ENCODE measurements at regions not wholly inside any gene's neighbourhood (a gene's known extent, or its start where the extent isn't known, plus 50 kb on each side); places are given as distances from the start of the nearest gene placed in this dataset.
A peak's percentile ranks its signal among the peaks of the same experiment; 100 is the strongest.

- TF ChIP-seq CTCF (conservative IDR thresholded peaks at IDR 0.05) = no peak
- Mint-ChIP-seq H3K36me3 (peaks cover 29% of the 10 kb centered on the region), H3K27ac (no peak overlapping the region), H3K4me3 (no peak overlapping the region), H3K27me3 (no peaks in the 10 kb centered on the region), H3K9me3 (no peaks in the 10 kb centered on the region), H3K4me1 (ENCODE audit: unreplicated experiment) (peaks cover 6% of the 10 kb centered on the region)
- no peak for DNase-seq (ENCODE audit: extremely low spot score, unreplicated experiment)
These were observed 203.8 kb downstream of the PTPRC start for GRCh38 chr1:198842686-198843085.

GRCh38 chr1:198845271-198845670 lies 206.4 kb downstream of the PTPRC start:
- Mint-ChIP-seq H3K4me3 (no peak overlapping the region), H3K4me1 (ENCODE audit: unreplicated experiment) (peaks cover 18% of the 10 kb centered on the region), H3K9me3 (no peaks in the 10 kb centered on the region), H3K36me3 (peaks cover 22% of the 10 kb centered on the region), H3K27ac (peak overlapping the region; percentile 8), H3K27me3 (no peaks in the 10 kb centered on the region)
- no peak for TF ChIP-seq CTCF (conservative IDR thresholded peaks at IDR 0.05)
- no peak for DNase-seq (ENCODE audit: extremely low spot score, unreplicated experiment)

- Mint-ChIP-seq H3K27ac (no peak overlapping the region), H3K4me3 (no peak overlapping the region), H3K9me3 (no peaks in the 10 kb centered on the region), H3K36me3 (peaks cover 22% of the 10 kb centered on the region), H3K4me1 (ENCODE audit: unreplicated experiment) (peaks cover 18% of the 10 kb centered on the region), H3K27me3 (no peaks in the 10 kb centered on the region)
- DNase-seq (ENCODE audit: extremely low spot score, unreplicated experiment) = no peak
- no peak for TF ChIP-seq CTCF (conservative IDR thresholded peaks at IDR 0.05)
These were observed 207.0 kb downstream of the PTPRC start for GRCh38 chr1:198845851-198846250.

- no peaks in the 10 kb centered on the region for H3K9me3 Mint-ChIP-seq
- no peak for DNase-seq (ENCODE audit: extremely low spot score, unreplicated experiment)
- H3K36me3 Mint-ChIP-seq = peaks cover 18% of the 10 kb centered on the region
- H3K27ac Mint-ChIP-seq = no peak overlapping the region
- H3K4me3 Mint-ChIP-seq = no peak overlapping the region
- H3K27me3 Mint-ChIP-seq = no peaks in the 10 kb centered on the region
- peaks cover 18% of the 10 kb centered on the region for H3K4me1 Mint-ChIP-seq (ENCODE audit: unreplicated experiment)
- TF ChIP-seq CTCF (conservative IDR thresholded peaks at IDR 0.05) = no peak
These were observed 207.7 kb downstream of the PTPRC start for GRCh38 chr1:198846556-198846955.

- Mint-ChIP-seq H3K36me3 (peaks cover 23% of the 10 kb centered on the region), H3K9me3 (no peaks in the 10 kb centered on the region), H3K27me3 (no peaks in the 10 kb centered on the region), H3K4me1 (ENCODE audit: unreplicated experiment) (peaks cover 18% of the 10 kb centered on the region), H3K4me3 (no peak overlapping the region), H3K27ac (no peak overlapping the region)
- no peak for TF ChIP-seq CTCF (conservative IDR thresholded peaks at IDR 0.05)
- DNase-seq (ENCODE audit: extremely low spot score, unreplicated experiment) = no peak
These were observed 209.4 kb downstream of the PTPRC start for GRCh38 chr1:198848206-198848605.

- Mint-ChIP-seq H3K36me3 (peaks cover 25% of the 10 kb centered on the region), H3K9me3 (no peaks in the 10 kb centered on the region), H3K4me3 (no peak overlapping the region), H3K27me3 (no peaks in the 10 kb centered on the region), H3K27ac (no peak overlapping the region), H3K4me1 (ENCODE audit: unreplicated experiment) (peaks cover 18% of the 10 kb centered on the region)
- no peak for DNase-seq (ENCODE audit: extremely low spot score, unreplicated experiment)
- no peak for TF ChIP-seq CTCF (conservative IDR thresholded peaks at IDR 0.05)
These were observed 209.8 kb downstream of the PTPRC start for GRCh38 chr1:198848649-198849048.

Measured in type B pancreatic cell (in vitro differentiated cells).